ENCODE measurements at regions not wholly inside any gene's neighbourhood (a gene's known extent, or its start where the extent isn't known, plus 50 kb on each side); places are given as distances from the start of the nearest gene placed in this dataset.

DNA sequence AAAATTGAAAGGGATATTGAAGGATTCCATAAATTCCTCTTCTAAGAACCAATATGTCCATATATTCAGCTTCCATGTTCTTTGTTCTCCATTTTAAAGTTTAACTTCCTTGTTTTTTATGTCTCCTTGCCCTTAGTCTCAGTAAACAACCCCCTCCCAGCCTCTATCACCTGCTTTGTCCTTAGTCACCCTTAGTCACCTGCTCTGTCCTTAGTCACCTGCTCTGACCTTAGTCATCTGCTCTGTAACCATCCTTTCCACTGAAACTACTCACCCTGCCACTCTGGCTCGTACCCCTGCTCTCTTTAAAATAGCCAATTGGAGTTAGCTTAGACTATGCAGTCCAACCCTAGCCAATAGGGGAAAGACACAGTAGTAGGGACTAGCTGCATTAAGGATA is 136.2 kb upstream of the TMEM106B start:
- no peak for DNase-seq (ENCODE audit: low read depth in 2 of 2)

DNA sequence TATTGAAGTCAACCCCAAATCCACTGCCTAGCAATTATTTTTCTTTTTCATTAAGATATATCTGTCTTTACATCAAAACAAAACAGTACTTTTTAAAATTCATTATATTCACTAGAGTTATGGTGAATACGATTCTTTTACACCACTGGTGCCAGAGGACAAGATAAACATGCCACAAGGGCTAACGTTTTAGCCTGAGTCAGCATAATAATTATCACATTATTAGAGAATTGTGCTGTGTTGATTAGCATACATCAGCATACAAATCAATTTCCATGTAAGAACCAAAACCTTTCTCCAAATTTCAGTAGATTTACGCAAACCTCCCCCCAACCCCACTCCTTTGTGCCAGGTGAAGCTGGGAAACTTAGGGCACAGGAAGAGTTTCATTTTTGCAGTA is 131.1 kb upstream of the TMEM106B start:
- no peak for DNase-seq (ENCODE audit: low read depth in 2 of 2)

DNA sequence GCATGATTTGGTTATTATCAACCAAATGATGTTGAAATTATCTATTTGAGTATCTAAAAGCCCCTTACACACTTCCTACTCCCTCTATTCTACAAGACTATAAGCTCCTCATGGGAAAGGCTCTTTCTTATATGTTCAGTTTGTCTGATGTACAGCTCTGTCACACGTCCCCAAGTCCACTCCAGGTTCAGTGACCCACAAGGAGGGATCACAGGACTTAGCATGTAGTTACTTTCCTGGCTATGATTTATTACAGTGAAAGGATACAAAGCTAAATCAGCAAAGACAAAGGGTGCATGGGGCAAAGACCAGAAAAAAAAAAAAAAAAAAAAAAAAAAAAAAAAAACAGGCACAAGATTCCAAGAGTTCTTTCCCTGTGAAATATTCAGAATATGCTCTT is 125.6 kb upstream of the TMEM106B start:
- no peak for DNase-seq (ENCODE audit: low read depth in 2 of 2)

DNA sequence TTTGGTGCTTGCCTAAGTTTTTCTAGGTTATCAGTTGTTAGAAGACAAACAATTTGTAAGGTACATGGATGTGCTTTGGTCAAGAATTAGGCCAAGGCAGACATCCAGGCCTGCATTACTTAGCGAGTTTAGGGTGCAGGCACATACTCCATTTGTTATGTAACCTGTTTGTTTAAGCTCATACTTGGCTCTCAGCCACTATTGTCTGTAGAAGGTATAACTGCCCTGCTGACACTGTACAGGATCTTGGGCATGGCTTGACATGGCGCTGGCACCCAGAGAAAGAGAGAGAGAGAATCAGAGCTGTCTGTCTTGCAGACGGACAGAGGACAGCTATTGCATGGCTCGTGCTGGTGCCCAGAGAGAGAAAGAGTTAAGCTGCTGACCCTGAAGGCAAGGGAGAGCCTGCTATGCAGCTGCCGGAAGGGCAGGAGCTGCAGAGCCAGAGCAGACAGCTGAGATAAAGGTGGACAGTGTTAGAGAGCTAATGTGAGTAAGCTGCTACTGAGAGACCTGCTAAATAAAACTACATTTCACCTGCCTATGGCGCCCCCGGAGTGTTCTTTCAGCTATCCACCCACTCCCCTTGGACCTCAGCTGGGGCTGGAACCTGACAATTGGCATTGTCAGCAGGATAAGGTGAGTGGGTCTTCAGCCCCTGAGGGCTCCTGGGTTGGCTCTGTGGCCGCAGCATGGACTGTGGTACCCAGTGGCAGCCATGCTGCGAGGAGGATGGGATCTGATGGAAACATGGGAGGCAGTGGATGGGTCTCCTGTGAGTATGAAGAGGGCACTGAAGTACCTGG is 120.9 kb upstream of the TMEM106B start:
- no peak for DNase-seq (ENCODE audit: low read depth in 2 of 2)

DNA sequence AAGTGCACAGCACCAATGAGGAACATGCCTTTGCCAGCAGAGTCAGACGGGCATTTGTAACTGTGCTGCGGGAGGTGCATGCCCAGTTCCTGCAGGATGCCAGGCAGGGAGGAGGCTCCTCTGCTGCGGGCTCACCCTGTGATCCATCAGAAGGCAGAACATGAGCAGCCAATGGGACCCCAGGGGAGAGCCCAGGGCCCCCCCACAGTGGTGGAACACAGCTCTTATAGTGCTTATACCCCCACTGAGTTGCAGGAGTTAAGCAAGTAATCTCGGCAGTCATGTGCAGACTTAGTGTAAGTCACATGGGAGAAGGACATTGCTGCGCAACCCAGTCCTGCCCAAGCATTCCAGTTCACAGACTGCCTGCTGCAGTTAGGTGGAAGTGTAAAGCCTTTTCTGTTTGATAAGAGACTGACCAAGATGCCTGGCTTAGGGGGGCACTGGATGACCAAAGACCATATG is 120.3 kb upstream of the TMEM106B start:
- DNase-seq (ENCODE audit: low read depth in 2 of 2) = no peak

DNA sequence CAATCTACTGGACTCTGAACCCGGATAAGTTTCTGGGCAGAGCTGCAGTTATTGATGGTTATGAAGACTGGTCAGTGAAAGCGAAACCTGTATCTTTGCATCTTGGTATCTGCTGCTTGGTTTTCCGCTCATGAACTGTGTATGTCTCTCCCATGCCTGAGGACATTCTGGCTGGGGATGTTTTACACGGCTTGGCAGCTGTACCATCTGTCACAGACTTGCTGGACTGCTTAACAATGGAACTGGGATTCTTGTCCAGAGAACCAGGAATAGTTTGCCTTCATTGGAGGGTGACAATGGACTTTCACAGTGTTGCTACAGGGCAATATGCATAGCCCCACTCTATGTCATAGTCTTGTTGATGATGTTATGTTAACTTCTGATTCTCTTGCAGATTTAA is 119.9 kb upstream of the TMEM106B start:
- no peak for DNase-seq (ENCODE audit: low read depth in 2 of 2)

DNA sequence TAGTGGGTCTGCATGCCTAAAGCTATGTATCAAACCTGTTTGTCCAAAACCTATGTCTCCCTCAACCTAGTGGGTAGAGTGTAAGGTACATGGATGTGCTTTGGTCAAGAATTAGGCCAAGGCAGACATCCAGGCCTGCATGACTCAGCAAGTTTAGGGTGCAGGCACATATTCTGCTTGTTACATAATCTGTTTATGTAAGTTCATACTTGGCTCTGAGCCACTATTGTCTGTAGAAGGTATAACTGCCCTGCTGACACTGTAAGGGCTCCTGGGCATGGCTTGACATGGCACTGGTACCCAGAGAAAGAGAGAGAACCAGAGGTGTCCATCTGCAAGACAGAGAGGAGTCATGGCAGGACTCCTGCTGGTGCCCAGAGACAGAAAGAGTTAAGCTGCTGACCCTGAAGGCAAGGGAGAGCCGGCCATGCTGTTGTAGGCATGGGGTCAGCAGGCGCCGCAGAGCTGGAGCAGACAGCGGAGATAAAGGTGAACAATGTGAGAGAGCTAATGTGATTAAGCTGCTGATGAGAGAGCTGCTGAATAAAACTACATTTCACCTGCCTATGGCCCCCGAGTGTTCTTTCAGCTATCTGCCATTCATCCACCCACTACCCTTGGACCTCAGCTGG is 118.5 kb upstream of the TMEM106B start:
- DNase-seq (ENCODE audit: low read depth in 2 of 2) = no peak

DNA sequence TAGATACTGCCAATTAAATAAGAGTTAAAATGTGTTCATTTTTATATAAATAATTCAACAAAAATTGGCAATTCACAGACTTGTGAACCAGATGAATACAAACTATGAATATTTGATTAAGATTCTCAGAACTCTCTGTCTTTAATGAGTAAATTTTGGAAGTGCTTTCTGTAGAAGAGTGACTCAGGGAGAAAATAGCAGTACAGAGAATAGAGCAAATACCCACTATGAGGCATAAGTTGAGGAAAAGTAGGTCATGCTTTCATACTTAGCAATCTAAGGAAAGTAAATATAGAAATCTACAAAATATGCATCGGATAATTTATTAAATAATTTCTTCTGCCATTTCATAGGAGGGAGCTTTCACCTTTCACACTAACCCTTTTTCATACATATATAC is 117.7 kb upstream of the TMEM106B start:
- DNase-seq (ENCODE audit: low read depth in 2 of 2) = no peak

DNA sequence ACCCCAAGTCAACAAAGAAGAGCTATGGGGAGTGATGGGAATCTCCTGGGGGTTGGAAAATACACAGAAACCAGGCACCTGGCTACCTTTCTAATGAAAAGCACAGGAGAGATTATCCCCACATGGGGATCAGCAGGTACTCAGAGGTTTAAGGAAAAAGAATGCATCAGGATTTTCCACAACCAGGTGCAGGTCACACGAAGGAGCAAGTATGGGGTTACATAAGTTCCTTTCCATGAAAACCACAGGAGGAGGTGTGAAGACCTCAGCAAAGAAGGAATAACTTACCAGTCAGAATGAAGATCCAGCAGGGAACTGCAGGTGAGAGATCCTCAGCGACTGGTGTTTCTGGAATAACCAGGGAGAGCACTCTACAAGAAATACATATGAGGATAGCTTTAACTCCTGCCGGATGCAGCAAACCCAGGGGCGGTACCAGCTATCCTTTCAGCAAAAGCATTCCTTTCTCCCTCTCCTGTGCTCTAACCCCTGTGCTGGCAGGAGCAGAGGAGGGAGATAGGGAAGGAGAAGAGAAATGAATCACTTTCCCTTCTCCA is 116.7 kb upstream of the TMEM106B start:
- no peak for DNase-seq (ENCODE audit: low read depth in 2 of 2)

DNA sequence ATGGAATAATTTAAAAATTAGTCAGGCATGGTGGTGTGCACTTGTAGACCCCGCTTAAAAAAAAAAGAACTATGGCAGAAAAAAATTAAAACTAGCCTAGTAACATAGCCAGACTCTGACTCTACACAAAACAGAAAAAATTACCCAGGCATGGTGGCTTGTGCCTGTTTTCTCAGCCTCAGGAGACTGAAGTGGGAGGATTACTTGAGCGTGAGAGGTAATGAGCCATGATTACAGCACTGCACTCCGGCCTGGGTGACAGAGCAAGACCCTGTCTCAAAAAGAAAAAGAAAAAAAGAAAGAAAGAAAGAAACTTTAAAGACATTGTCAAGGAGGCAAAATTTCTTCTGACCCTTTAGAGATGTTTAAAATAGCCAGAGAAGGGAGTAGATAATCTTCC is 109.0 kb upstream of the TMEM106B start:
- DNase-seq (ENCODE audit: low read depth in 2 of 2) = no peak

DNA sequence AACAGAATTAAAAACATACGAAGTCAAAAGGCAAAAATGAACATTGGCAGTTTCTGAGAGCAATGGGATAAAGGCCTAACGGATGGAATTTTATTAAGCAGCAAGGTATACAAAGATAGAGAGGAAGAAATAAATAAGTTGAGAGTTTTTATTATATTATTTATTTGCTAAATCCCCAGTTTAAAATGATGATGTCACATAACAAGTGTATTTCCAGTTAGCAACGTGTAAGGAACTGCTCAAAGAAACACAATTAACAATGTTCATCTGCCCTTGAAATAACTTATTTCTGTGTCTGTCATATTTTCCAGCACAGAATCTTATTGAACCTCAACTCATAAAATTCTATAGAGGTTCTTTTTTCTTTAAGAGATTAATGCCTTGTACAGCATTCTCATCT is 108.6 kb upstream of the TMEM106B start:
- no peak for DNase-seq (ENCODE audit: low read depth in 2 of 2)

DNA sequence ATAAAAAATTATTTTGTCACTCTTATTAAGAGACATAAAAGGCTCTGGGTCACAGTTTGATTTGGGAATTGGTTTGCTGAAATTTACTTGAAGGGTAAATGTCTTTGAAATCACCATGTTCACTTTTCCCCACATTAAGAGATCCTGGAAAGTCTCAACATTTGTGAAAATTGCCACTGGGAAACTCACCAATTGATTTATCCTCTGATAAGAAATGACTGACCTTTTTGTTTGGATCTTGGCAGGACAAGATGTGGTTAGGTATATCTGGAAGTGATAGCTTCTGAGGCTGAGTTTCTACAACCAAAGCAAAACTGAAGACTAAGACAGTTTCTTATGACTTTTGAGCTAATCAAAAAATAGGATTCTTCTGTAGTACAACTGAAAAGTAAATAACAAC is 107.1 kb upstream of the TMEM106B start:
- no peak for DNase-seq (ENCODE audit: low read depth in 2 of 2)

DNA sequence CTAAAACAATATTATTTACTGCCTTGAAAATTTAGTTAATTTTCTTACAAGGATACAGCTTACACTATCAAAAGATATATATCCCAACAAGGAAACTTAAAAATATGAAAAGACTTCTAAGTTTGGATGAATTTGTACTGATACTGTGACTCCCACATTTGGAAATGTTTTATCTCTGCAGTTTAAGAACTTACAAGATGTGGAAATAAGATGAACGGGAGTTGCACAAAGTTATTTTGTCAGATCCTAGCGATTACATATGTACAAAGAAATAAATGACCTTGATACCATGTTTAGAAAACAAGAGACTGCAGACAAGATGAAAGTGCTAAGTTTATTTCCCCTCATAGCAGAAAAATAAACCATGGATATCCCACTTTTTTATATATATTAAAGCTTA is 103.7 kb upstream of the TMEM106B start:
- no peak for DNase-seq (ENCODE audit: low read depth in 2 of 2)

DNA sequence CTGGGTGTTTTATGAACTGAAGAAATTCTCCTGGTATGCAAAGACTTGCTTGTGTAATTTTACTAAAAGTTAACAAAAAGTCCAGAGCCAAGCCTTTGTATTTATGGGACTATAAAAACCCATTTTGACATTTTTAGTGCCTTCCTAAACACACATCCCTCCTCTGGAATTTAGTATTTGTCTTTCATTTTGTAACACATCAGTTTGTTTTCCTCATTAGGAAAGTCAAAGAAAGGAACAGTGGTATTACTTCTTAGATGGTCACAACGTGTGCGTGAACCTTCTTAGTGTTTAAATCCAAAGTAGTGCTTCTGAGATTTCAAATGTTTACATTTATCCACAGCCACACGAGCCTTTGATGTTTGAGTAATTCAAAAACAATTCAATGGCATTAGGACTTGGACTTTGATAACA is 103.2 kb upstream of the TMEM106B start:
- DNase-seq (ENCODE audit: low read depth in 2 of 2) = no peak

DNA sequence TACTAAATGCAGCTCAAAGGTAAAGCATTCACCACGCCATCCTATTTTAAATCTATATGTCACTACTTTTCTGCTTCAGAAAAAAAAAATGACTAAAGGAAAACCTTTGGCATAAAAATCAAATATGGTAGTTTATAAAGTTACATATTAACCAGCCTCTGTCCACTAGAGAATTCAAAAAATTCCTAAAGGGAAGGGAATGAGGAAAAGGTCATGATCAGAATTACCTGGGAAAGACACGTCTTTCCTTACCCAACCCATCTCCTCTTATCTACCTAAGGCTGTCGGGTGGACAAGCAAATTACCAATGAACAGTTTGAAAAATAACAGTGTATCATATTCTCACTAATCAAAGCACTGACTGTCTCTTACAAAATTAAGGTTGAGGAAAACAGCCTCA is 100.7 kb upstream of the TMEM106B start:
- no peak for DNase-seq (ENCODE audit: low read depth in 2 of 2)

DNA sequence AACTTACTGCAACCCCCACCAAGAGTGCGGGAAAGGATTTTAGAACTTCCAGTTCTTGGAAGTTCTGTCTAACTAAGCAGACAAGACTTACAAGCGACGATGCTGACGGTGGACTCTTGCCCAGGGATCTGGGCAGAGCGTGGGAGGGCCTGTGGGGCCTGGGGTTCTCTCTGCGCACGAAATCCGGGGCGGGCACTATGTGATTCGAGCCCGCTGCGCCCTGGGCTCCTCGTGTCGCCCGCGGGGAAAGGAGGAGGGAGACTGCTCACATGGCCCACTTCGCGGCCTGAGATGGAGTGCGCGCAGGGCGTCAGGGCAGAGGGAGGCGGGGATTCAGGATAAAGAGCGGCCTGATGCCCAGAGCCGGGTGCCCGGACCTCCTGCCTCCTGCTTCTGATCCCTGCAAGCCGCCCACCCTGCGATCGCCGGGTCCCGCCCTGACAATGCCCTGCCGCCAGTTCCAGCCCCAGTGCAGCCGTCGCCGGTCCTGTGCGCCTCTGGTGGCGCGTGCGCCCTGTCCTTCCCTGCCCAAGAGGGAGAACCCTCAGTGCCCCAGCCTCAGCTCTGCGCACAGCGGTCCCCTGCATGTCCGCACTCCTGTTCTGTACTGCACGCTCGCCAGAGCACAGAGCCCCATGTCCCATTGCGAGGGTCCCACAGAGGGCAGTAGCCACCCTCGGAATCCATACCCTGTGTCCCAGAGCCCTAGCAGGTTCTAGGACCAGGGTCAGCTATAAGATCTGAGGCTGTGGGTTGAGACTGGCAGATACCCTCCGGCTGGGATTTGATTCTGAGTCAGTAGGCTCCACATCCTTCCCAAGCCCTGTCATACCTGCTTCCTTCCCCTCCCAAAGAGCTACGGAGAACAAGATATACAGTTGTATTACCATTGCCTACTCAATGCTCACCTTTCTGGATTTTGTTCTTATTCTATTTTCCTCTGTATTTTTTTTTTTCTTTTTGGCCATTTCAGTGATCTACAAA is 99.4 kb upstream of the TMEM106B start:
- DNase-seq (ENCODE audit: low read depth in 2 of 2) = peak in 1 of 2 donors; percentile 10

DNA sequence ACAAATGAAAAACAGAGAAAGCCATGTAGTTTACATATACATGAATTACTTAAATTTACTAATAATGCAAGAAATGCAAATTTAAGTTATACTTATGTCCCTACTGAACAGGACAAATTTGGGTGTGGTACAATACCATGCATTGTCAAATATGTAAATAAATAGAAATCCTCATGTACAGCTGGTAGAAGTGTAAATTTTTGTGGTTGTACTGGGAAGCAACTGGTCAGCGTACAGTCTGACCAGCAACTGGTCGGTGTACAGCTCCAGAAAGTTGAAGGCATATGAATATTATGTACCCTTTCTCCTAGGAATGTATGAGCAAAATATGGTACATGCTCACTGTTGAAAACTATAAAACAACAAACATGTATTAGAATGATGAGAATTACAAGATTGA is 93.9 kb upstream of the TMEM106B start:
- DNase-seq (ENCODE audit: low read depth in 2 of 2) = no peak

DNA sequence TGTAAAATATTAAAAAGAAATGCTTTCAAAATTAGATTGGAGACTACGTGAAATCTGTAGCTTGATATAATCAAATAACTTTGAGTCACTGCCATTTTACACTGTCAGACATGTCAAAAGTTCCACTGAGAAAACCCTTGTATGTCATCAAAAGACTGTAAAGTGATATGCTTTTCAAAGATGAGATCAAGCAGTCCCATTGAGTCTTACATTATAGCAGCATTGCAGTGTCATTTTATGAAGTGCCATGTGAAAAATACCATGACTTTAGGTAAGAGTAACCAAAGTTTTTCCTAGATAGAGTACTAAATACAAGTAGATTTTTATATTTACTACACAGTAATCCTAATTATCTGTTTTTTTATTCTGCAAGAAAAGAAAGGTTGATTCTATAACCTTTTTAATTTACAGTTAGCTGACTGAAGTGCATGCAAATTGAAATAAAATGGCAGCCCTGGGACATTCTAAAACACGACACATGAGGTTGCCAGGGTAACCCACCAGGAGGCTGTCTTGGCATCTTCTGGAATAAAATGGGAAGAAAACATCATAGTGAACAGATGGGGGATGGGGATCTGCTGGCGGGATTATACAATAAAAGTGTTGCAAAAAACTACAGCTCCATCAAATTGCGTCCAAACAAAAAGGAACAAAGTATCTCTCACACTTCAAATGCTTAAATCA is 91.3 kb upstream of the TMEM106B start:
- no peak for DNase-seq (ENCODE audit: low read depth in 2 of 2)

DNA sequence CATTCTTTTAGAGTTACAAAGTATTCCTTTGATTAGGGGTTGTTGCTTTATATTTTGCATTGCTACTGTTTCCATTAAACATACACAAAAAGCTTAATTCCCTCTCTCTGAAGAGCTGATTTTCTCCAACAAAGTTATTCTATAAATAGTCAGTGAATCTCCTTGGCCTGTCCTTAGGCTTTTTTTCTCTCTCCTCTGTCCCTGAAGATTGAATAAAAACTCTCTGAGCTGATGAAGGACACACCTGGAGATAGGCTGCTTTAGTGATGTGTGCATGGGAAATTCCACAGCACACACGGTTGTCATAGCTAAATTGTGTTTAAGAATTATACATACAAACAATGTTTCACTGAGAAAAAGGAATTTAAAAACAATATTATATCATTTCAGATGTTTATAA is 90.5 kb upstream of the TMEM106B start:
- no peak for DNase-seq (ENCODE audit: low read depth in 2 of 2)

DNA sequence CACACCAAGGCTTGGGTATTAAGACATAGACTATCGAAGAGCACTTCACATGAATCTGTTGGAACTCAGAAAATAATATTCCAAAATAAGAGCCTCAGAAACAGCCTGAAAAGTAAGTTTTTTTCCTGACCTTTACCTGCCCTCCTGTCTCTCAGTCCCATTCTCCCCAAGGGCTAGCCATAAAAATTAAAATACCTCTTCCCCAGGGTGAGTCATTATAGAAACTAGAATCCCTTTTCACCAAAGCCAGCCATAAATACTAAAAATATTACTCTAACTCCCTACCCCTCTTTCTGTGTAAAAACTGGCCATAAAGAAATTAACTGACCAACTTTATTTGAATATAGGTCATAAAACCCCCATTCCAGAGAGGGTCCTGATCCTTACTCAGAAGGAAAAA is 87.9 kb upstream of the TMEM106B start:
- DNase-seq (ENCODE audit: low read depth in 2 of 2) = no peak

DNA sequence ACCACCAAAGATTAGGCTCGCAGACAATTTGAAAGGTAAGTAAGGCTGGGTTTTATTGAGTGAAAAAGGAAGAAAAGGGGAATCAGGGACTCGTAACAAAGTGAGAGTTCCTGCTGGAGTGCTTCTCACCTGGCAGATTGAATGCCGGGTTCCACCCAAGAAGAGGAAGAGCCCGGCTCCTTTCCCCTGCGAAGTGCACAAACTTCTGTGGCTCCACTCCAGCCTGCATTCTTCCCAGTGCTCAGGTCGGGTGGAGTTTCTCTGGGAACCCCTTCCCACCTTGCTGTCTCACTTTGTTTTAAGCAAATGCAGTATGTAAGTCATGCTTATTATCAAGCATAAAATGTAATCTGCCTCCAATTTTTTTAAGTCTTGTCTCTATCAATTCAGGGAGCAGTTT is 87.1 kb upstream of the TMEM106B start:
- DNase-seq (ENCODE audit: low read depth in 2 of 2) = no peak
